ENCODE measurements at regions not wholly inside any gene's neighbourhood (a gene's known extent, or its start where the extent isn't known, plus 50 kb on each side); places are given as distances from the start of the nearest gene placed in this dataset.
A peak's percentile ranks its signal among the peaks of the same experiment; 100 is the strongest.

- intact Hi-C loops (cut with DNase I) = loop anchor here (10.0 kb wide), 1 partner anchor 59 kb away; no protein-coding TSS in a partner anchor
- no peak for DNase-seq (ENCODE audit: low spot score)
Measured at GRCh38 chr18:31213641-31214040, 51.0 kb upstream of the DSC1 start.

GRCh38 chr18:31217038-31217849 lies 54.6 kb upstream of the DSC1 start:
- intact Hi-C loops (cut with DNase I) = loop anchor here (10.0 kb wide), 1 partner anchor 62 kb away; no protein-coding TSS in a partner anchor
- DNase-seq (ENCODE audit: low spot score) = no peak

GRCh38 chr18:31218671-31219383 lies 56.2 kb upstream of the DSC1 start:
- no peak for DNase-seq (ENCODE audit: low spot score)
- intact Hi-C loops (cut with DNase I) = loop anchor here (10.0 kb wide), 1 partner anchor 64 kb away; no protein-coding TSS in a partner anchor

- intact Hi-C loops (cut with DNase I) = loop anchor here (10.0 kb wide), 1 partner anchor 65 kb away; no protein-coding TSS in a partner anchor
- DNase-seq (ENCODE audit: low spot score) = no peak
Measured at GRCh38 chr18:31219395-31219794, 56.7 kb upstream of the DSC1 start.

GRCh38 chr18:31223371-31223770 lies 60.7 kb upstream of the DSC1 start:
- intact Hi-C loops (cut with DNase I) = loop anchor here (10.0 kb wide), 2 partner anchors 51 to 271 kb away; partner anchors contain the start of gene DSG2
- DNase-seq (ENCODE audit: low spot score) = no peak

GRCh38 chr18:31225668-31226067 lies 63.0 kb upstream of the DSC1 start:
- peak; percentile 81 for DNase-seq (ENCODE audit: low spot score)

GRCh38 chr18:31227497-31228229 lies 65.0 kb upstream of the DSC1 start:
- DNase-seq (ENCODE audit: low spot score) = no peak
- intact Hi-C loops (cut with DNase I) = loop anchor here (10.0 kb wide), 2 partner anchors 47 to 267 kb away; partner anchors contain the start of gene DSG2

More at GRCh38 chr18:31225668-31226067, 63.0 kb upstream of the DSC1 start:
- intact Hi-C loops (cut with DNase I) = loop anchor here (1.0 to 10.0 kb wide), 3 partner anchors 49 to 269 kb away; partner anchors contain the start of gene DSG2

- intact Hi-C loops (cut with DNase I) = loop anchor here (10.0 kb wide), 2 partner anchors 45 to 265 kb away; partner anchors contain the start of gene DSG2
Measured at GRCh38 chr18:31229829-31230228, 67.2 kb upstream of the DSC1 start.

GRCh38 chr18:31230495-31230894 lies 67.8 kb upstream of the DSC1 start:
- intact Hi-C loops (cut with DNase I) = no loop called here
- DNase-seq (ENCODE audit: low spot score) = no peak

More at GRCh38 chr18:31229829-31230228, 67.2 kb upstream of the DSC1 start:
- no peak for DNase-seq (ENCODE audit: low spot score)

GRCh38 chr18:31232013-31232412 lies 69.4 kb upstream of the DSC1 start:
- DNase-seq (ENCODE audit: low spot score) = no peak
- intact Hi-C loops (cut with DNase I) = no loop called here

- DNase-seq (ENCODE audit: low spot score) = no peak
- intact Hi-C loops (cut with DNase I) = no loop called here
Measured at GRCh38 chr18:31232775-31233424, 70.2 kb upstream of the DSC1 start.

- DNase-seq (ENCODE audit: low spot score) = no peak
- intact Hi-C loops (cut with DNase I) = no loop called here
Measured at GRCh38 chr18:31233621-31234275, 71.1 kb upstream of the DSC1 start.

- DNase-seq (ENCODE audit: low spot score) = no peak
- intact Hi-C loops (cut with DNase I) = no loop called here
Measured at GRCh38 chr18:31235856-31236255, 73.2 kb upstream of the DSC1 start.

- no peak for DNase-seq (ENCODE audit: low spot score)
Measured at GRCh38 chr18:31237142-31237541, 74.5 kb upstream of the DSC1 start.

GRCh38 chr18:31241425-31241824 lies 76.5 kb upstream of the DSG1 start:
- intact Hi-C loops (cut with DNase I) = no loop called here
- no peak for DNase-seq (ENCODE audit: low spot score)

More at GRCh38 chr18:31237142-31237541, 74.5 kb upstream of the DSC1 start:
- intact Hi-C loops (cut with DNase I) = no loop called here

GRCh38 chr18:31241900-31242409 lies 76.0 kb upstream of the DSG1 start:
- intact Hi-C loops (cut with DNase I) = no loop called here
- DNase-seq (ENCODE audit: low spot score) = no peak

GRCh38 chr18:31243740-31244512 lies 74.0 kb upstream of the DSG1 start:
- intact Hi-C loops (cut with DNase I) = no loop called here
- no peak for DNase-seq (ENCODE audit: low spot score)
